ENCODE measurements at regions not wholly inside any gene's neighbourhood (a gene's known extent, or its start where the extent isn't known, plus 50 kb on each side); places are given as distances from the start of the nearest gene placed in this dataset.

- no peak overlapping the region for H2AFZ ChIP-seq (ENCODE audit: low read length)
- no peak overlapping the region for H3K4me3 ChIP-seq (ENCODE audit: low read depth, low read length, poor library complexity, severe bottlenecking)
- H3K79me2 ChIP-seq (ENCODE audit: insufficient read depth, low read length) = no peaks in the 10 kb centered on the region
- H3K9me2 ChIP-seq (ENCODE audit: low read depth, low read length) = no peaks in the 10 kb centered on the region
- H3K36me3 ChIP-seq (ENCODE audit: insufficient read depth, low read length) = no peaks in the 10 kb centered on the region
- no peaks in the 10 kb centered on the region for H3K4me1 ChIP-seq (ENCODE audit: insufficient read depth, low read length, severe bottlenecking)
- H3F3A ChIP-seq (ENCODE audit: insufficient read depth, low read length) = no peaks in the 10 kb centered on the region
- no peaks in the 10 kb centered on the region for H4K20me1 ChIP-seq (ENCODE audit: insufficient read depth, low read length)
- TF ChIP-seq CTCF (IDR thresholded peaks at IDR 0.05; ENCODE audit: low read length) (peak; percentile 42; the same call in 1 of the 2 replicates), EZH2 (IDR thresholded peaks at IDR 0.05; ENCODE audit: borderline replicate concordance, low read length) (no peak)
- no peak overlapping the region for H3K9ac ChIP-seq (ENCODE audit: low read length)
- H3K27ac ChIP-seq (ENCODE audit: low read depth, low read length, poor library complexity, severe bottlenecking) = no peak overlapping the region
- H3K27me3 ChIP-seq (ENCODE audit: insufficient read depth, low read length) = no peaks in the 10 kb centered on the region
- H3K4me2 ChIP-seq (ENCODE audit: low read length) = no peak overlapping the region
- H3K9me3 ChIP-seq (ENCODE audit: low read length) = no peaks in the 10 kb centered on the region
These were observed 570.7 kb downstream of the REEP3 start for GRCh38 chr10:64091897-64092296.

GRCh38 chr10:64093304-64093703 is 572.1 kb downstream of the REEP3 start:
- no peaks in the 10 kb centered on the region for H3K27me3 ChIP-seq (ENCODE audit: insufficient read depth, low read length)
- no peaks in the 10 kb centered on the region for H3K36me3 ChIP-seq (ENCODE audit: insufficient read depth, low read length)
- no peak overlapping the region for H3K9ac ChIP-seq (ENCODE audit: low read length)
- H3K4me3 ChIP-seq (ENCODE audit: low read depth, low read length, poor library complexity, severe bottlenecking) = no peak overlapping the region
- no peak overlapping the region for H3K4me2 ChIP-seq (ENCODE audit: low read length)
- H2AFZ ChIP-seq (ENCODE audit: low read length) = no peak overlapping the region
- H3K9me2 ChIP-seq (ENCODE audit: low read depth, low read length) = no peaks in the 10 kb centered on the region
- no peaks in the 10 kb centered on the region for H4K20me1 ChIP-seq (ENCODE audit: insufficient read depth, low read length)
- no peaks in the 10 kb centered on the region for H3F3A ChIP-seq (ENCODE audit: insufficient read depth, low read length)
- H3K27ac ChIP-seq (ENCODE audit: low read depth, low read length, poor library complexity, severe bottlenecking) = no peak overlapping the region
- TF ChIP-seq EZH2 (IDR thresholded peaks at IDR 0.05; ENCODE audit: borderline replicate concordance, low read length) (no peak), CTCF (IDR thresholded peaks at IDR 0.05; ENCODE audit: low read length) (no peak)
- no peaks in the 10 kb centered on the region for H3K79me2 ChIP-seq (ENCODE audit: insufficient read depth, low read length)
- no peaks in the 10 kb centered on the region for H3K9me3 ChIP-seq (ENCODE audit: low read length)
- no peaks in the 10 kb centered on the region for H3K4me1 ChIP-seq (ENCODE audit: insufficient read depth, low read length, severe bottlenecking)

GRCh38 chr10:64093946-64094535 is 572.8 kb downstream of the REEP3 start:
- Histone ChIP-seq H3K27ac (ENCODE audit: low read depth, low read length, poor library complexity, severe bottlenecking) (no peak overlapping the region), H3K4me2 (ENCODE audit: low read length) (no peak overlapping the region)
- TF ChIP-seq EZH2 (IDR thresholded peaks at IDR 0.05; ENCODE audit: borderline replicate concordance, low read length) (no peak), CTCF (IDR thresholded peaks at IDR 0.05; ENCODE audit: low read length) (no peak)

More at GRCh38 chr10:64093946-64094535, 572.8 kb downstream of the REEP3 start:
- Histone ChIP-seq H3K4me3 (ENCODE audit: low read depth, low read length, poor library complexity, severe bottlenecking) (no peak overlapping the region), H3K79me2 (ENCODE audit: insufficient read depth, low read length) (no peaks in the 10 kb centered on the region), H3K9me2 (ENCODE audit: low read depth, low read length) (no peaks in the 10 kb centered on the region), H3F3A (ENCODE audit: insufficient read depth, low read length) (no peaks in the 10 kb centered on the region), H3K9me3 (ENCODE audit: low read length) (no peaks in the 10 kb centered on the region), H3K36me3 (ENCODE audit: insufficient read depth, low read length) (no peaks in the 10 kb centered on the region), H3K4me1 (ENCODE audit: insufficient read depth, low read length, severe bottlenecking) (no peaks in the 10 kb centered on the region), H2AFZ (ENCODE audit: low read length) (no peak overlapping the region), H4K20me1 (ENCODE audit: insufficient read depth, low read length) (no peaks in the 10 kb centered on the region), H3K27me3 (ENCODE audit: insufficient read depth, low read length) (peaks cover 3% of the 10 kb centered on the region; the same call in 1 of the 2 replicates), H3K9ac (ENCODE audit: low read length) (no peak overlapping the region)
